ENCODE measurements at regions not wholly inside any gene's neighbourhood (a gene's known extent, or its start where the extent isn't known, plus 50 kb on each side); places are given as distances from the start of the nearest gene placed in this dataset.

DNA sequence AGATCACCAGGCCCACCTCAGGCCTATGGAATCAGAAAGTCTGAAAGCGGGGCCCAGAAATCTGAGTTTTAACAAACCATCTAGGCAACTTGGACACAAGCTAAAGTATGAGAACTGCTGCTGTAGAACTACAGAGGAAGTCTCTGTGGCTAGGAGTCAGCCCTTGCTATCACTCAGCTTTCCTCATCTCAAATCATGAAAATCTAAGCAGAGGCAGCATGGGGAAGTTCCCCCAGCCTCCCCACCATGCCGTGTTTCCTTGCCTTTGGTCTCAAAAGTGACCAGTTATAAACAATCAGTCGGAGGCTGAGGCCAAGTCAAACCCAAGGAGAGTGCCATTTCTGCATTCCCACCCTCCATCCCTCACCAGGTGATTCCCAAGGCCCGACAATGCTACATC is 404.7 kb downstream of the BCL11A start:
- no peak for DNase-seq

DNA sequence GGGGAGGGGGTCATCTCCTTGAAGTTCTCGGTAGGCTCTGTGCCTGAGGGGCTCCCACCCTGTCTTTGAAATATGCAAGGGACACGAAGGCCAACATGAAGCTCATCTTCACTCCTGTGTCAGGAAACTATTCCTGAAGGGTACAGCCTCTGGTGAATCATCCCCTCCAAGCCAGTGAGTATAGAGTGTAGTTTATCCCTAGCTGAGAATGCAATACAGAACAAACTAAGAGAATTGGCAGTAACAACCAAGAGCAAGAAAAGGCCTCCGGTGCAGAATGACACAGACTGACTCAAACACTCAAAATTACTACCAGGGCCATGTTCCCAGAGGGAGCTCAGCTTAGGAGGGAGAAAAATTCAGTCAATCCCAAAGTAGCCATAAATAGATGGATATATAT is 413.3 kb downstream of the BCL11A start:
- DNase-seq = no peak

DNA sequence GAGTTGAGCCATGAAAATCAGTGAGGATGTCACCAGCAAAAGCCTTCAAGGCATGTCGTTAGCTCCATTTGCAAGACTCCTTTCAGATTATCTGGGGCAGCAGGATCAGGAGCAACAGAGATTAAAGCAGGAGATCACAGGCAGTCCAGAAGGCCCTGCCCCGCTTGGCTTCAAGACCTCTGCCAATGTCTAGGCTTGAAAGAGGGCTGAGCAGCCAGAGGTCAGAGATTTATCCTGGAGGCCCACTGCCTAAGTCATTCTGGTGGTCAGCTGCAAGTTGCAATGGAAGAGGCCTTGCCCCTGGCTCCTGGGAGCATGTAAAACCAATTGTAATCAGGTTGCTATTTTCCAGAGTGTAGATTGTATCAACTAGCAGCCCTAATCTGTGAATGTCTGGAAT is 416.5 kb downstream of the BCL11A start:
- no peak for DNase-seq

DNA sequence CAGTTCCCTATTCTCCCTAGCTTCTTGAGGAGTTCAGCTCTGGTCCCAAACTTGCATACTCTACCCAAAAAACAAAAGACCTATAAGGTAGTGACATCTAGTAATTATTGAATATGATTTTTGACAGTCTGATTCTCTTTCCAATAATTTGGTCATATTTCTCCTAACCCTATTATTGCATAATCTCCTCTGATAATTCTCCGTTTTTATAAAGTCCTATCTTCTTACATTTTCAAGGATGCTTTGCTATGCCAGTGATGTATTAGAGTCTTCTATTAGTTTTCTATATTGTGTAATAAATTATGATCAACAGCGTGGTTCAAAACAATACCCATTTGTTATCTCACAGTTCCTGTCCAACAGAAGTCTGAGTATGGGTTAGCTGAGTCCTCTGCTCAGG is 426.3 kb downstream of the BCL11A start:
- DNase-seq = no peak

DNA sequence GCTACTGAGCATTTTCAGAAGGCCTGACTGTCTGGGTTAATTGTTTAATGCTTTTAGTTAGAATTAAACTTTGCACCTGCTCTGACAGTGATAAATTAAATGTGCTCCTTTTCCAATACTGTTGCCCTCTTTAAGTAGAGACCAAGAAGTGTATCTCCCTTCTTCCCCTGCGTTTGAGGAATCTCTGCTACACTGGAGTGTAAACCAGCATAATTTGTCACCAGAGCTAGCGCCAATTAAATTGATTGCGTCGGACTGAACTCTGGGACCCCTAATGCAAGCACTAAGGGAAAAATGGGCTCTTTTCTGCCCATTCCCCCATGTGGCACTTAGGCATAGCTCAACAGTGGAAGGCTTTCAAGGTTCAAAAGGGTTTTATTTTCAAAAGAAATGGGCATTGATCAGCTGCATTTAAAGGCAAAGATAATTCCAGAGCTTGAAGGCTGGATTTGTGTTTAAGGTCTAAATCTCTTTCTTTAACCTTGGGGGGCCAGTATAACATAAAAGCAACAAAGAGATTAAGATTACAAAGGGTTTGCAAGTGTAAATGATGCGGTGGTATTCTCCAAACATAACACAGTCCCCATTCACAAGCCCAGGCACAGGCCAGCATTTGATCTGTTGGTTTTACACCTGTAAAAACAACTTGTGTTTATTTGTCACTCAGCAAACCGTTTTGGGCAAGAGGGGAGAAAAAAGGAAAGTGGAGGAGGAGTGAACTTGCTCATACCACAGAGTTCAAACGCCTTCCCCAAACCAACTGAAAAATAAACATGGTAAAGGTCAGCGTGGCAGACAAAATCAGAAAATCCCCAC is 427.6 kb downstream of the BCL11A start:
- DNase-seq = no peak

DNA sequence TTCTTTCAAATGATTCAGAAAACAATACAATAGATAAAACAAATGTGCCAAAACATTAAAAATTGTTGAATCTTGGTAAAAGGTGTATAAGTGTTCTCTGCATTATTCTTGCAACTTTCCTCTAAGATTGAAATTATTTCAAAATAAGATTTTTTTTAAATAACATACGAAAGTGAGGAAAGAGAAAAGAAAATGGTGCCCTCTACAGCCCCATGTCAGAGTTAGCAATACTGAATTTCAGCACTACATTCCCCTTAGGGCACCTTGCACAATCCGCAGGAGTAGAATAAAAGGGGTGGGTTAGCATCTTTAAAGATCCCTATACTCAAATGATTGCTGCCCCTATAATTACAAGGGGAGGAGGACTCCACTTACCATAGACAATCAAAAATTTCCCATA is 433.7 kb downstream of the BCL11A start:
- no peak for DNase-seq

DNA sequence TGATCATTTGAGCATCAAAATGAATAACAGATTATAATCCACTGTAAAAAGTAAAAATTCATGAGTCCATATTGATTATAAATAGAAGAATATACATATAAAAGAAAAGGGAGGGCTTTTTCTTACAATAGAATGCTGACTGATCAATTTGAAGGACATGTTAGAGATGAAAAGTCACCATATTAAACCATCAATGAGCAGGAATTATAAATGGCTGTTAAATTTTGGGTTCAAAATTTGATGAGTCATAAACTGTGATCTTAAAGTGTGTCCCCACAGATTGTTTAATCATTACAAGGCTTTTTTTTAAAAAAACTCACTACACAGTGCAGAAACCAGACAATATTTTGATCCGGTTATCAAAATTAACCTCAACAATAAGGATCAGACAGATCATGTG is 434.5 kb downstream of the BCL11A start:
- DNase-seq = no peak

DNA sequence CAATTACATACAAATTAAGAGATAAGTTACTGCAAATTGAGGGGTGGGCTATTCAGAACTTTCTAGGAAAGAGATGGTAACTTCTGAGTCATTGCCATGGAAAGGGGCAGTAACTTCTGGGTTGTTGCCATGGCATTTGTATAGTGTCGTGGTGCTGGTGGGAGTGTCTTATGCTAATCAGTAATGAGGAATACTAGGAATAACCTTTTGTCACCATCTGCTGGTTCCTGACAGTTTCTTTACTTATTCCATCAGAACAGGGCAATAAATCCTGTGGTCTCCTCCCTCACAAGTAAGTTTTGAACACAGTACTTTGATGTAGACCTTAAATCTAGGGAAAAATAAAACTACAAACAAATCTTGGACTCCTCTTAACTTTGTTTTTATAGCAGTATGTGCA is 435.4 kb downstream of the BCL11A start:
- no peak for DNase-seq

DNA sequence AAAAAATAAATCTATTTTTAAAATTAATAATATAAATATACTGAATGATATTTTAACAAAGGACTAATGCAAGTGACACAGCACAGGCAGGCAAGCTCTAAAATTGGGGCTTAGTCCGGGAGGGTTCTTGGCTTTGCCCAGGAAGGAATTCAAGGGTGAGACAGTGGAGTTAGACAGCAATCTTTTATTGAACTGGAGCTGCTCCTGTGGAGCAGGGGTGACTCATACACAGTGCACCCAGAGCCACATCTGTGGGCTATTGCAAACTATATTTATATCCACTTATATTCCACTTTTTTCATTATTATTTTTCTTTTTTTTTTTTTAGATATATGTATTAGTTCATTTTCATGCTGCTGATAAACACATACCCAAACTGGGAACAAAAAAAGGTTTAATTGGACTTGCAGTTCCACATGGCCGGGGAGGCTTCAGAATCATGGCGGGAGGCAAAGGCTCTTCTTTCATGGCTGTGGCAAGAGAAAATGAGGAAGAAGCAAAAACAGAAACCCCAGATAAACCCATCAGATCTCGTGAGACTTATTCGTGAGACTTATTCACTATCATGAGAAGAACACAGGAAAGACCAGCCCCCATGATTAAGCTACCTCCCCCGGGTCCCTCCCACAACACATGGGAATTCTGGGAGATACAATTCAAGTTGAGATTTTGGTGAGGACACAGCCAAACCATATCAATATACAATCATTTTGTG is 437.1 kb downstream of the BCL11A start:
- DNase-seq = no peak

DNA sequence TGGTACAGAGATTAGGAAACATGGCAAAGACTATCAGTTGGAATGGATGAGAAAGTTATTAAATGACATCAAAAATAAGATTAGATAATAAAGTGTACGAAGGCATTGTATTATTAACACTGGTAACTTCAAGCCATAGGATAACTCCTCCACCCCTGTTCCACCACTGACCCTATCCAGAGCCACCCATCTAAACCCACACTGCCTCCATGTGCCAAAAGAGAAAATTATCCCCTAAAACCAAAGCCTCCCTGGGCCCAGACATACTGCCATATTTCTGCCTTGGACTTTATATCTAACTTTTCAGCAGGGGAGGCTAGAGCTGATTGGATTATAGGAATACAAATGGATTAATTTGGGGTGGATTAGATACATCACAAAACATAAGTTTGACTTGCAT is 443.7 kb downstream of the BCL11A start:
- no peak for DNase-seq

DNA sequence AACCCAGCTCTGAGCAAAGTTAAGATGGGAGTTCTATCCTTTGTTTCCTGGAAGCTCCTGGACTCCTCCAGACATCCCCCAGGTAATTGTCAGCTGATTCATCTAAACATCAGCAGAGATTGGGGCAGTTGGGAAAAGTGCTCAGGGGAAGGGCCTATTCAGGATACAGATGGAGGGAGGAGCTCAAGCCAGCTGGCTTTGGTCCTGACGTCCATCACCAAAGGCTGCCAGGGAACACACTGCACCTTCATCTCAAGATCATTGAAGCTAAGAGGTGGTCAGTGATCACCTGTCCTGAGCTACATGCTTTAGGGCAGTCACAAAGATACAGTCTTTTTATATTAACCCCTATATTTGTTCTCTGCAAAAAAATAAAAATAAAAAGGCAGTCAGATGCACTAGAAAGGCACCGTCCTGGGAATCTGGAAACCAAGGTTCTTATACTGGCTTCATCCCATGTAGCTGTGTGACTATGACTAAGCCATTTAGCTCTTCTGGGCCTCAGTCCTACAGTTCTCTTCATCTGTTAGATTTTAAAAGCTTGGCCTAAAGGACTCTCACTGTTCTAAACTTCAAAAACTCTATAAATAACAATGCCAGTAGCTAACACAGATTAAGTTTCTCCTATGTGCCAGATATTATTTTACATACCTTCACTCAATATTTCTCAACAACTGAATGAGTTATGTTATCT is 446.5 kb downstream of the BCL11A start:
- DNase-seq = no peak

DNA sequence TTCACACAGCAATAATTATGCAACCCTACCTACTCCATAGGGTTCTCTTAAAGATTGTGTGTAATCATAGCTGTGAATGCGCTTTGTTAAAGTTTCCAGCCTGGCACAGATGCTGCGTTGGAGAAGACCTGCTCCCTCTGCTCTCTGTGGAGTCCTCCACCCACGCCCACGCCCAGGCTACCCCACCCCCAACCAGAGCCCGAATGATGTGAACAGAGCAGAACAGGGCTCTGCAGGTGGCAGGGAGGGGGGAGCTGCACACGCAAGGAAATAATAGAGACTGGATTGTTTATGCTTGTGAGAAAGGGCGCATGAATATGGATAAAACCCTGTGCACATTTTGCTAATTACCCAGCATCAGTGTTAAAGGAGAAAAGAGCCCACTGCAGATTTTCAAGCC is 447.5 kb downstream of the BCL11A start:
- no peak for DNase-seq

DNA sequence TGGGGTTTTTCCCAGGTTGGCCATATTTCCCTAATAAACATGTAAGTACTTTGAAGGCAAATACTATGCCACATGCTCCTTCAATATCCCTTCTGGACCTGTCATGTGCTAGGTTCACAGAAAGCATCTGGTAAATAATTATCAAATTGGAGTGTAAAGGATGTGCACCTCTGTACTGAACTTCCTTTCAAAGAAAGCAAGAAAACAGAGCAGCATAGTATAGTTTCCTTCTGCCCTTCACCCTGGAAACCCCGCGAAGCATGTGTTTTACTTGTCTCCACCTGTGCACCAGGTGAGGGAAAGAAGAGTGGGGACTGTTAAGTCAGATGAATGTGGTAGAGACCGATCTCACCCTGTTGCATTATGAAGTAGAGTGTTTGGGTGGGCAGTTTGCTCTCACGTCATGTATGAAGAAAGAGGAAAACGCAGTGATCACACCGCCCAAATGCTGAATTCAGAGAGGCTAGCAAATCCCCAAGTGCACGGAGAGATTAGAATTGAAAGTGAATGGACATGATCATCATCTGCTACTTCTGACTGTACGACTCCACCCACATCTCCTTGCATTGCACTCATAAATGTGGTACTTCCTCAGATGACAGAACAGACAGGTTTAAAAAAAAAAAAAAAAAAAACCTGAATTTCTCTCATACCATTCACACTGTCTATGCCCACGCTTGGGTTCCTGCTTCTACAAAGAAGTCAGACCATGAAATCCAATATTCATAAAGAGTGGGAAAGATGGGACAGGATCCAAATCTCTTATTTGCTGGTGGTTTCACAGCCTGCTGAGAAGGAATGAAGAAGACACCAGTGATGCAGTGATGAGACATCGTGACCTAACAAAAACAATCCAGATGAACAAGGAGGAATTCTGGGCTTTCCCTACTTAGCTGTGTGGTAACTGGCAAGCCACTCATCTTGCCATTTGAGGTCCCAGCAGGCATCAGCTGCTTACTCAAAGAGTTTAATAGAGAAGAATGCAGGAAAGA is 448.6 kb downstream of the BCL11A start:
- DNase-seq = no peak

DNA sequence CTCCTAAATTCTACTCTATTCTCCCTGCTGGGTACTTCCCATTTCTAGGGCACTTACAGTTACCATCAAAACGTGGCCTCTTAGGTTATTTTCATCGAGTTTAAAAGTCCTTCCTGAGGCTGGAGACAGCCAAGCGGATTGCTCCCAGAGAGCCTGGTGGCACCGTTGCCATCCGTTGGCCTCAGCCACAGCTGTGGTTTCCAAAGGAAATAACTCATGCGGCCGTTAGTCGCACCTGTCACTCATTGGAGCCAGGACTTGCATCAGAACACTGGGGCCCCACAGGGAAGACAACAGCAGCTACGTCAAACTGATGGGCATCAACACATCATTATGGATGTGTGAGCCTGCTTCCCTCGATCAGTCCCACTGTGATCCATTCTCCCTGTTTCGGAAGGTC is 453.4 kb downstream of the BCL11A start:
- DNase-seq = peak; percentile 3

DNA sequence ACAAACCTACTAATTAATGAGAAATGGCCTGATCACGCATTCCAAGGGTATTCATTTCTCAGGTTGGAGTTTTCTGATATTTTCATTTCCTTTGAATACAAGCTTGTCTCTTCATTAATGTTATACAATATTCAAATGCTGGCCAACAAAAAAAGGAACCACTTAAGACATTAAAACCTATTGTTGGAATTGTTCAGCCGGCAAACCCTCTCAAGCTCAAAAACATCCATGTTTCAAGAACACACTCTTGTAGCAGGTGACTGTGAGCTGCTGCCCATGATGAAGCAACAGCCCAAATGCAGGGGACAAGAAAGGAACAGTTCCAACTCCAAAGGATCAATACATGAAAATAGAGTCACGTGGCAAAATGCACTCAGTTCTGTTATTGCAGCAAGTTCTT is 454.5 kb downstream of the BCL11A start:
- DNase-seq = no peak

DNA sequence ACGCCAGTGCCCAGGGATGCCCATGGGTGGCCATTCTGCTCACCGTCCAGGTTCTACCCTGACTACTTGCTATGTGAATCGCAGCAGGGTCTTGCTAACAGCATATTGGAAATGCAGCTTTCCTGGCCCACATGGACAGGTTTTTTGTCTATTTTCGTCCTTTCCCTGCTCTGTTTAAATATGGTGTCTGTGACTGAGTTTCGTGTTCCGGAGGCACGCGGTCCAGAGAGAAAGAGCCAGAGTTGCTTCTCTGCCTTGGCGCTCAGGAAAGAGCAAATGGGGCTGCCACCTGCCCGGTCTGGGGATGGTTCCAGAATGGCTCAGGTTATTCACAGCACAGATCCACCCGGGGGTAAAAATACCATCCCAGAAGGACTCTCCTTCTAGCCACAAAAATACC is 456.2 kb downstream of the BCL11A start:
- DNase-seq = no peak

DNA sequence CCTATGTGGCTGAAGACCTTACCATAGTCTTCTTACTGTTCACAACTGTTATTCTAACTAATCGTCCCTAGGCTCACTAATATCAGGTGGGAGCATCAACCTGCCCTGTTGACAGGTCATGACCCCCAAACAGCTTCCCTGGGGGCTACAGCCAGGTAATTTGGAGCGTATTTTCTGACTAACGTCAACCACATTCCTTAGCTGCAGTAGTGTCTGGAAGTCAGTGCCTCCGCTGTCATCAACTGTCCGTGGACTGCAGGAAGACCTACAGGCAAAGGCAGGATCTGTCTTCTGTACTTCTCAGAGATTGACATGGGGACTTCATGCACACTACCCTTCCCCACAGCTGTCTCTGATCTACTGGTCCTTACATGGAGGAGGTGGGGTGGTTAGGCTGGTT is 456.9 kb downstream of the BCL11A start:
- DNase-seq = no peak

DNA sequence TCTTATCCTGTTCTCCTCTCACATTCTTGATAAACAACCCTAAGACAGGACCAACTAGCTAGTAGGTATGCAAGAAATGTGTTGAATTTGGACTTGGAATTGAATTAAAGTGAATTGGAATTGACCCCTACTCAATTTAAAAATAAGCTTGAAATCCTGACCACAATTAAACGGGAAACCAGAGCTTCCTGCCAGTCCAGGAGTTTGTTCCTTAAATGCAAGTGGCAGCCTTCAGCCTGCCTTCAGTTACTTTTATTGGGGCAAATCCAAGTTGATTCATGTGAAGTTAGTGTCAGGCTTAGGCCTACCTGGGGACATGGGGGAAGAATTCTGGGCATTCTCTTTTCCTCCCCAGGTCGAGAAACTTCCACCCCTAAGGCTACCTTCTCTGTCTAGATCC is 457.6 kb downstream of the BCL11A start:
- no peak for DNase-seq

DNA sequence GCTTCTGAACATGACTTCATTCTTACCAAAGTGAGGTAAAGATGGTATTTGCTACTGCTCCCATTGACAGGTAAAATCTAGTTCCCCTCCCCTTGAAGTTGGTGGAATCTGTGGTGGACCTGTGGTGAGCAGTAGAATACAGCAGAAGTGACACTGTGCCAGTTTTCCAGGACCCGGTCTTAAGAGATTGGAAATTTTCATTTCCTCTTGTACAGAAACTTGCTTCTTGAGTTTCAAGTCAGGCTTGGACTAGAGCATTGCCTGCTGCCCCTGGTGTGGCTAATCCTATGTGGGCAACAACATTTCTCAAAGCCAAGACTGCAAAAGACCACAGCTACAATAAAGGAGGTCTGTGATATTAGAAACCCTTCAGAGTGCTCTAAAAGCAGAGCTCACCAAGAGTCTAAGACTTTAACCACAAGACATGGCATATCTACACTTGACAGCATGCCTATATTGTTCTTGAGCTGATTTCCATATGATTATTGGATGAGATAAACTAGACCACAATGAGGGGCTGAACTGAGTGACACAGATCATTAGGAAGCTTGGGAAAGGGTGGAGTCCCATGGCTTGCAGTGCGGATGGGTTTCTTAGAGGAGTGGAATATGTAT is 458.1 kb downstream of the BCL11A start:
- DNase-seq = no peak

DNA sequence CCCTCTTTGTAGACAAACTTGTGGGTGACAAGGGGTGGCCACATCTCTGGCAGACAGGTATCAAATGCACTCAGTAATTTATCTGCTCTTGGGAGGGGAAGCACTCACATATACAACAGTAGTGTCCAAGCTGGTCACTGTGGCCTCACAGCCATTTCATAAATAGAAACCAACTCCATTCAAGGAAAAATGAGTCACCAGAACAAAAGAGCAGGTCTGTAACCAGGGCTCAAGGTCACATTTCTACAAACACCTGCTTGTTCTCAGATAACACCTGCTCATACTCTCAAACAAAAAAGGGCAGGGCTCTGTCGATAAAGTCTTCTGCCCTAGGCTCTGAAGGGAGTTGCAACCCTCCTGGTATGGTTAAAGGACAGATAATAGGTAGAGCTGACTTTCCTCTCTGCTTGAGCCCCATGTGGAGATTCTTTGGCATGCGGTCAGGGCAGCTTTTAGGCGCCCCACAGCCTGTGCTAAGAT is 459.0 kb downstream of the BCL11A start:
- DNase-seq = no peak

DNA sequence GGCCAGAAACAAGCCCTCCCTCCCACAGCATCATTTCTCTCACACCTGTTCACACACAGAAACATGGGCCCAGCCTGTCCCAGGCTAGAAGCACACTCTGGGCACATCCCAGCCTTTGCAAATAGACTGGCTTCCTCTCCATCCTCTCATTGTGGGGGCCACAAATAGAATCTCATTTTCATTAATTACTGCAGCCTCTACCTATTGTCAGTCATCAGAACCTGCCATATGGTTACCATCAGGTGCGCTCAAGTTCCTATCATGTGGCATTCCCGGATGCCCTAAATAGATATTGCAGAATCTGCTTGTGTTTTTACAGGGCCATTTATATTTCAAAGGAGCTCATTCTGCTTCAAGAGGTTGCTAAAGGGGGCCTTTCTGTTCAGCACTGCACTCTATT is 460.7 kb downstream of the BCL11A start:
- DNase-seq = no peak

DNA sequence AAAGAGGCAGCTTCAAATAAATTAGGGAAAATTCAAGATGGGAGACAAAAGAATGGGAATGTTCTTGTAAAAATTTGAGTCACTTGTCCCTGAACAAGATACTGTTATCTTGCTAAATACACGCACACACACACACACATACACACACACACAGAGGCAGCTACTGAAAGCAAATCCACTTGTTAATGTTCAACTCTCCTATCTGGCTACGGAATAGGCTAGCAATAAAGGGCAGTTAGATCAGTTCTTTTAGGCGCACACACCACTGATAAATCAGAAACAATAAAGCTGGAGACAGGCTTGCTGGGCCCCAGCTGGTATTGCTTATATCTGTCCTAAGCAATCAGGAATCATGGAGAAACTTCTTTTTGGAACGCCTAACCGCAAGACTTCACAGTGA is 461.6 kb downstream of the BCL11A start:
- DNase-seq = no peak
